HK-2 (cell line): ENCODE measurements at regions not wholly inside any gene's neighbourhood (a gene's known extent, or its start where the extent isn't known, plus 50 kb on each side); places are given as distances from the start of the nearest gene placed in this dataset.

ENCODE experiments used
- DNase-seq: peaks from one replicate; pipeline ENCODE4 v3.0.0-alpha.2; 2018; ENCODE audit not compliant: unreplicated experiment

DNA sequence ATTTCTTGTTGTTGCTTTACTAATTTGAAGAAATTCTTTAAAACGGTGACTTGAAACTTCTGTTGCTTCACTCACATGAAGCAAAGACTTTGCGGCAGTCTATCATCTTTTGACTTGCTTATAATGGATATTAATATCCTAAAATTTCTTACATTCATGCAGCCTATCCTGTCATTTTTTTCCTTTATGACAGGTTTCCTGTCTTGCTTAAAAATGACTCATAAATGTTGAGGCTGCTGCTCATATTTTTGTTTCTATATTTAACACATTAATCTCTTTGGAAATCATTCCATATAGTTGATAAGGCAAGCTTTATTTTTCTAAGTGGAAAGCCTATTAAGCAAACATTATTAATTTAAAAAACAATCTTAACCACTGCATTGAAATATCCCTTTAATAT lies 176.6 kb upstream of the GALNTL6 start:
- no peak for DNase-seq

DNA sequence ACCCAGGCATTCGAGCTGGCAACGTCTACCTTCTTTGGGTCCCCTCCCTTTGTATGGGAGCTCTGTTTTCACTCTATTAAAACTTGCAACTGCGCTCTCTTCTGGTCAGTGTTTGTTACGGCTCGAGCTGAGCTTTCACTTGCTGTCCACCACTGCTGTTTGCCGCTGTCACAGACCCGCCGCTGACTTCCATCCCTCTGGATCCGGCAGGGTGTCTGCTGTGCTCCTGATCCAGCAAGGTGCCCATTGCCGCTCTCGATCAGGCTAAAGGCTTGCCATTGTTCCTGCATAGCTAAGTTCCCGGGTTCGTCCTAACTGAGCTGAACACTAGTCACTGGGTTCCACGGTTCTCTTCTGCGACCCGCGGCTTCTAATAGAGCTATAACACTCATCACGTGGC lies 183.5 kb upstream of the GALNTL6 start:
- no peak for DNase-seq

DNA sequence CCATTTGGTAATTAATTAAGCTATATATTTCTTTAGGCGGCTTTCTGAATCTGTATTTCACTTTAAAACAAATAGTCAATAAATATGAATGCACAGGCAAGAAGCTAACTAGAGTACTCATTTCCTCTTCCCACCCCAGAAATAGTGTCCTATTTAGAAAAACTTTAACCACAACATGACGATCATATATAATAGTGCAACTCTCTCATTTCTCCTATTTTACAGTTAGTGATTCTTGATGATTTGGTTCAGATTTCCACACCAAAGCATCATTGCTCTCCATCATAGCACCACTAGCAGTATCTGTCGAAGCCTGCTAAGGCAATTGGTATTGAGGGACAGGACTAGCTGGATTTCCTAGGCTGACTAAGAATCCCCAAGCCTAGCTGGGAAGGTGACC lies 184.0 kb upstream of the GALNTL6 start:
- DNase-seq = no peak

- no peak for DNase-seq
Observed at GRCh38 chr4:171626554-171626953, 186.7 kb upstream of the GALNTL6 start.

DNA sequence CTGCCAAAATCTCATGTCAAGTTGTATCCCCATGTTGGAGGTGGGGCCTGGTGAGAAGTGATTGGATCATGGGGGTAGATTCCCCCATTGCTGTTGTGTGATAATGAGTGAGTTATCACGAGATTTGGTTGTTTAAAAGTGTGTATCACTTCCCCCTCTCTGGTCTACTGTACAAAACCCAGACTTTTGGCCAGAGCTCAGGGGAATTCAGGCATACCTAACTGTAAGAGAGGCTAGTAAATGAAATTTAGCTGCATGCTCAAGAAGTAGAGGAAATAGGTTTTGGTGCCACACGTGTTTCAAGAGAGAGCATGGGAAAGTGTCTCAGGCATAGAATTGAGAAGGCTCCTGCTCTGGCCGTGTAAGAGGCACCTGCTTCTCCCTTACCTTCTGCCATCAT lies 190.5 kb upstream of the GALNTL6 start:
- no peak for DNase-seq

DNA sequence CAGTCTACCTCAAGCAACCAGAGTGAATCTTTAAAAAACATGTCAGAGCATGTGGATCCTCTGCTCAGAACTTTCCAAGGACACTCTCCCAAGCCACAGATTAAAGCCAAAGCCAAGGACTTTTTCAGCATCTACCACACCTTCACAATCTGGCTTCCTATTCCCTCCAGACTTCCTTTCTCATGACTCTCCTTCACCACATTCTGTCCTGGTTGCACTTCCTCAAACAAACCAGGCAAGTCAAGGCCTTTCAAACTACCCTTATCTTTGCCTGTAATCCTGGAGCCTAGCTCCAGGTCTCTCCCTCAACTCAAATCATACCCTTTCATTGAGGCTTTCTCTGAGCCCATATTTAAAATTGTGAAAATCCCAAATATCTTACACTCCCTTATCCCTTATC lies 191.6 kb upstream of the GALNTL6 start:
- no peak for DNase-seq

- DNase-seq = no peak
Observed at GRCh38 chr4:171612907-171613306, 200.3 kb upstream of the GALNTL6 start.

- DNase-seq = no peak
Observed at GRCh38 chr4:171602638-171603355, 210.4 kb upstream of the GALNTL6 start.

- no peak for DNase-seq
Observed at GRCh38 chr4:171601091-171601490, 212.1 kb upstream of the GALNTL6 start.

DNA sequence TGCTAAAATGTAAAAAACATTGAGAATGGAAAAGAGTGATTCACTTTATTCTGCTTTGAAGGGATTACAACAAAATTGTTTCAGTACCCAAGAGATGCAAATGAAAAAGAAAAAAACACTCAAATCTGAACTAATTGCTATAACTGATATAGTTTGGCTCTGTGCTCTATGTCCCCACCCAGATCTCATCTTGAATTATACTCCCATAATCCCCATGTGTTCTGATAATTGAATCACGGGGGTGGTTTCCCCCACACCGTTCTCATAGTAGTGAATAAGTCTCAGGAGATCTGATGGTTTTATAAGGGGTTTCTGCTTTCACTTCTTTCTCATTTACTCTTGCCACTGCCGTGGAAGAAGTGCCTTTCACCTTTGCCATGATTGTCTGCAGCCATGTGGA lies 213.6 kb upstream of the GALNTL6 start:
- DNase-seq = no peak

- DNase-seq = no peak
Observed at GRCh38 chr4:171594293-171594692, 218.9 kb upstream of the GALNTL6 start.

- no peak for DNase-seq
Observed at GRCh38 chr4:171590716-171591115, 222.5 kb upstream of the GALNTL6 start.

DNA sequence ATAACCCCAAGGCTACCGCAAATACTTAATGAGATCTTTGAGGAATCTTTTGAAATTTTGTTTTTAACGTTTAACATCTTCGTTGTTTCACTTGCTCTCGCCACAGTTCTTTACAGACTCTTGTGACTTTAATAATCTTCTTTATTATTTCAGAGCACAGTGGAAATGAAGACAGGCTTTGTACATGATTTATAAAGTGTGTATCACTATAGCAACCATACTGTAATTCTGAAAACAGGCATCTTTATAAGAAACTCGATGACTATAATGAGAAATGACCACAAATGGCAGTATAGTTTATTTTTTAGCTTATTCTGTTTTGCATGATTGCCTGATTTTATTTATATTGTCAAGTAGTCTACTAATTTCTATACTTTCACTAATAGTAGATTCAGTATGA lies 224.4 kb upstream of the GALNTL6 start:
- no peak for DNase-seq

GRCh38 chr4:171588051-171588545 lies 225.1 kb upstream of the GALNTL6 start:
- no peak for DNase-seq

DNA sequence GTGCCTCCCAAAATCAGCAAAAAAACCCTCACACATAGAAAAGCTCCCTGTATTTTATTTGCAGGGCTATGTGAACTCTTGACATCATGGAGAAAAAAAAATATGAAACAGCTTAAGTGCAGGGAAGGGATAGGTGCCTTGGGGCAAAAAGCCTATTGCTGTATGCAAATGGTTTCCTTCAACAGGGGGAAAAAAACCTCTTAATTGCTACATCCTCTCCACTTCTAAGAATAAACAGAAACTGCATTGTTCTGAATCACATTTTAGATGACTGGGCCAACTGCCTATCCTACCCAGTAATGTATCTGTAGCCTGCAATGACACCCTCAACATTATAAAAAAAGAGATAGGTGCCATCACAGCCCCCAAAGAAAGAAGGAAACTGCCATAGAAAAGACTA lies 229.4 kb upstream of the GALNTL6 start:
- no peak for DNase-seq

DNA sequence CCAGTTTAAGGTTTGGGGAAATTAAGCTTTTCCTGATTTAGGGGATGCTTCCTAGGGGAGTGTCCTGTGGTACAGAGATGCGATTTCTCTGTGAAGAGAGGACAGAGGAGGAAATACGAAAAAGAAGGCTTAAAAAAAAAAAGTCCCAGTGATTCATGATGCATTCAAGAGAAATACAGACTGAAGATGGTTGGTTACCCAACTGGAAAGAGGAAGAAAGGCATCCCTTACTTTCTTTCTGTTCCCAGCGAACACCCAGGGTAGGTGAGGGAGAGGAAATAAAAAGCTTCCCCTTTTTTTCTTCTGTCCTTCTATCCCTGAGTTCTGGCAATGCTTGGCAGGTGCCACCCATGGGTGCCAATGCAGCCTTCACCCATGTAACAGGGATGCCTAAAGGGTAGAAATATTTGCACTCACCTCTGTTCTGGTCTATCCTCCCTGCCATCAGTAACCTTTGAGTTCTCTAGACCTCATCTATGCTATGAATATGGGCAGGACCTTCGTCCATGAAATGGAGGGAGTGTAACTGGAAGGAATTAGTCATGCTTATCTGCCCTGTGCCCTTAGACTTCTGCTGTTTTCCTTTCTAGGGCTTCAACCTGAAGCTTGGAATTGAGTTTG lies 230.1 kb upstream of the GALNTL6 start:
- DNase-seq = no peak

- no peak for DNase-seq
Observed at GRCh38 chr4:171573181-171573580, 240.0 kb upstream of the GALNTL6 start.

GRCh38 chr4:171565130-171565788 lies 247.9 kb upstream of the GALNTL6 start:
- no peak for DNase-seq

GRCh38 chr4:171561419-171561818 lies 251.8 kb upstream of the GALNTL6 start:
- DNase-seq = no peak

- DNase-seq = no peak
Observed at GRCh38 chr4:171553961-171554360, 259.2 kb upstream of the GALNTL6 start.

GRCh38 chr4:171542640-171543039 lies 270.6 kb upstream of the GALNTL6 start:
- DNase-seq = no peak

GRCh38 chr4:171538601-171539100 lies 274.6 kb upstream of the GALNTL6 start:
- DNase-seq = no peak

DNA sequence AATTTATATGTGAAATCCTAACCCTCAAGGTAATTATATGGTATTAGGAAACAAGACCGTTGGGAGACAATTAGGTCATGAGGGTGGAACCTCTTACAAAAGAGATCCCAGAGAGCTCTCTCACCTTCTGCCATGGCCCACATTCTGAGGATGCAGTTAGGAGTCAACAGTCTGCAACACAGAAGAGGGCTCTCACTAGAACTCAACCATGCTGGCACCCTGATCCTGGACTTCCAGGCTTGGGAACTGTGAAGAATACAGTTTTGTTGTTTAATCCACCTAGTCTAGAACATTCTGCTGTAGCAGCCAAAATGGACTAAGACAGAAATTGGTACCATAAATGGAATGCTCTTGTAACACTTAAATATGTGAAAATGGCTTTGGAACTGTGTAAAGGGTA lies 278.8 kb upstream of the GALNTL6 start:
- DNase-seq = no peak
